ENCODE measurements at regions not wholly inside any gene's neighbourhood (a gene's known extent, or its start where the extent isn't known, plus 50 kb on each side); places are given as distances from the start of the nearest gene placed in this dataset.

DNA sequence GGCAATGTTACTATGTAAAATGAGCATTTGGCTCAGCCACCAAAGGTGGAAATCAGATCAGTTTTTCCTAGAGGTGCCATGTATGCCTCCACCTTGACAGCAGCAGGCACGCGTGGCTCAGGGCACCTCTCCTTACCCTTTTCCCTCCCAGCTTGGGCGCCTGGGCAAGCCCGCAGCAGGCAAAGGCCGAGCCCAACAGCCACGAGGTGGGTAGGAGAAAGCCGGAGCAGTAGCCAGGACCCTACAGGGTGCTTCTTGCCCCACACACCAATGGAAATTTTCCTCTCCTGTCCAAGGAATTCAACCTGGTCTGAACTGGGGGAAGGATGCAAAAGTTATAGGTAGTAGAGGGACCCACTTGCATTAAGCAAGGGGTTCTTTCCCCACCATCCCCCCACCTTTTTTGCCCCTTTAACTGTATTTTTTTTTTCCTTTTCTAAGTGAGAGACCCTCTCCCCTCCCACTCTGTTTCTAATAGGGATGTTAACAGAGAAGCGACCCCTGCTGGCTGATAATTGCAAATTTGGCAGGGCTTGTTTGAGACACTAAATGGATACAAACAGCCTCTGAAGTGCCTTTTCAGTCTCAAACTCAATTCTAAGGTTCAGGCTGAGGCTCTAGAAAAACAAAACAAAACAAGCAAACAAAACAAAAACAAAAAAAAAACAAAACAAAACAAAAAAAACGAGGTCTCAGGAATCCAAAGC lies 895.1 kb downstream of the PCDH18 start:
- no peak for TF ChIP-seq EZH2 (IDR thresholded peaks at IDR 0.05; ENCODE audit: borderline replicate concordance, low read length)
- TF ChIP-seq, protein P1, sequence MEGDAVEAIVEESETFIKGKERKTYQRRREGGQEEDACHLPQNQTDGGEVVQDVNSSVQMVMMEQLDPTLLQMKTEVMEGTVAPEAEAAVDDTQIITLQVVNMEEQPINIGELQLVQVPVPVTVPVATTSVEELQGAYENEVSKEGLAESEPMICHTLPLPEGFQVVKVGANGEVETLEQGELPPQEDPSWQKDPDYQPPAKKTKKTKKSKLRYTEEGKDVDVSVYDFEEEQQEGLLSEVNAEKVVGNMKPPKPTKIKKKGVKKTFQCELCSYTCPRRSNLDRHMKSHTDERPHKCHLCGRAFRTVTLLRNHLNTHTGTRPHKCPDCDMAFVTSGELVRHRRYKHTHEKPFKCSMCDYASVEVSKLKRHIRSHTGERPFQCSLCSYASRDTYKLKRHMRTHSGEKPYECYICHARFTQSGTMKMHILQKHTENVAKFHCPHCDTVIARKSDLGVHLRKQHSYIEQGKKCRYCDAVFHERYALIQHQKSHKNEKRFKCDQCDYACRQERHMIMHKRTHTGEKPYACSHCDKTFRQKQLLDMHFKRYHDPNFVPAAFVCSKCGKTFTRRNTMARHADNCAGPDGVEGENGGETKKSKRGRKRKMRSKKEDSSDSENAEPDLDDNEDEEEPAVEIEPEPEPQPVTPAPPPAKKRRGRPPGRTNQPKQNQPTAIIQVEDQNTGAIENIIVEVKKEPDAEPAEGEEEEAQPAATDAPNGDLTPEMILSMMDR (IDR thresholded peaks at IDR 0.05; ENCODE audit: low read length), result peak; percentile 74
- H3K36me3 ChIP-seq (ENCODE audit: insufficient read depth, low read length), result no peaks in the 10 kb centered on the region
- no peaks in the 10 kb centered on the region for H3K79me2 ChIP-seq (ENCODE audit: insufficient read depth, low read length)
- H3K9ac ChIP-seq (ENCODE audit: low read length), result no peak overlapping the region
- H3K27me3 ChIP-seq (ENCODE audit: insufficient read depth, low read length), result no peaks in the 10 kb centered on the region
- no peaks in the 10 kb centered on the region for H3K4me1 ChIP-seq (ENCODE audit: insufficient read depth, low read length, severe bottlenecking)
- H3K4me2 ChIP-seq (ENCODE audit: low read length), result no peak overlapping the region
- no peak overlapping the region for H2AFZ ChIP-seq (ENCODE audit: low read length)
- H3K4me3 ChIP-seq (ENCODE audit: low read depth, low read length, poor library complexity, severe bottlenecking), result no peak overlapping the region
- no peaks in the 10 kb centered on the region for H3F3A ChIP-seq (ENCODE audit: insufficient read depth, low read length)
- H3K9me3 ChIP-seq (ENCODE audit: low read length), result no peaks in the 10 kb centered on the region
- no peak overlapping the region for H3K27ac ChIP-seq (ENCODE audit: low read depth, low read length, poor library complexity, severe bottlenecking)
- H3K9me2 ChIP-seq (ENCODE audit: low read depth, low read length), result no peaks in the 10 kb centered on the region
- H4K20me1 ChIP-seq (ENCODE audit: insufficient read depth, low read length), result no peaks in the 10 kb centered on the region

DNA sequence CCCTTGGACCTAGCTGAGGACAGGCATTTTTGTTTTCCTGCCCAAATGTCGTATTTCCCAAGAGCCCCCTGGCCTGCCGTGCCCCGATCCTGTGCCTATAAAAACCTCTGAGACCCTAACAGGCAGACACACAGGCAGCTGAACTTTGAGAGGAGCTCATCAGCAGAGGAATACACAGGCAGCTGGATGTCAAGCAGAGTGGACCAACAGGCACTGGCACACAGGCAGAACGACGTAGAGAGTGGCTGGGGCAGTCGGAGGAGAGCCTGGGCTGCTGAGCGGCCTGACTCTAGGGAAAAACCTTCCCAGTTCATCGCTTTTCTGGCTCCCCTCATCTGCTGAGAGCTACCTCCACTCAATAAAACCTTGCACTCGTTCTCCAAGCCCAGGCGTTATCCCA lies 896.1 kb downstream of the PCDH18 start:
- Histone ChIP-seq H2AFZ (ENCODE audit: low read length) (no peak overlapping the region), H3K4me2 (ENCODE audit: low read length) (no peak overlapping the region)

DNA sequence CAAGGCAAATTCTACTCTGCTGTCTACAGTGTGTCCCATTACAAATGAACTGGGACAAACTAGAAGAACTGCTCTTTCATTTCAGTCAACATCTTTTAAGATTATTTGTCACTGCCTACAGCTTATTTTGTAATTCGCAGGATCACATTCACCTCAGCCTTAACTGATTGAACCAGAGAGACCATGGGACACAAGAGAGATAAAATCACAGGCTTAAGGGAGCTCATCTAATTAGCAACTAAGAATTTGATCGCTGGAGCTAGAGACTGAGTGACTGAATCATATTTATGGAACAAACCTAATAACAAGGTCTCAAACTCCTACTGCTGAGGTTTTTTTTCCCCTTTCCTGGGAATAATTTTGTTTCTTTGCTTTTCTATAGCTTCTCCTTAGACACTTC lies 898.2 kb downstream of the PCDH18 start:
- Histone ChIP-seq H3F3A (ENCODE audit: insufficient read depth, low read length) (no peaks in the 10 kb centered on the region), H3K9me3 (ENCODE audit: low read length) (no peaks in the 10 kb centered on the region), H2AFZ (ENCODE audit: low read length) (no peak overlapping the region), H3K36me3 (ENCODE audit: insufficient read depth, low read length) (no peaks in the 10 kb centered on the region), H3K4me1 (ENCODE audit: insufficient read depth, low read length, severe bottlenecking) (no peaks in the 10 kb centered on the region), H3K27ac (ENCODE audit: low read depth, low read length, poor library complexity, severe bottlenecking) (no peak overlapping the region), H3K4me3 (ENCODE audit: low read depth, low read length, poor library complexity, severe bottlenecking) (no peak overlapping the region), H3K4me2 (ENCODE audit: low read length) (no peak overlapping the region), H3K9ac (ENCODE audit: low read length) (no peak overlapping the region), H3K9me2 (ENCODE audit: low read depth, low read length) (no peaks in the 10 kb centered on the region), H4K20me1 (ENCODE audit: insufficient read depth, low read length) (no peaks in the 10 kb centered on the region), H3K79me2 (ENCODE audit: insufficient read depth, low read length) (no peaks in the 10 kb centered on the region), H3K27me3 (ENCODE audit: insufficient read depth, low read length) (no peaks in the 10 kb centered on the region)
- no peak for TF ChIP-seq EZH2 (IDR thresholded peaks at IDR 0.05; ENCODE audit: borderline replicate concordance, low read length)
- TF ChIP-seq, protein P1 (IDR thresholded peaks at IDR 0.05; ENCODE audit: low read length), result no peak

More for the DNA sequence above, 896.1 kb downstream of the PCDH18 start:
- Histone ChIP-seq H3K79me2 (ENCODE audit: insufficient read depth, low read length) (no peaks in the 10 kb centered on the region), H3K27ac (ENCODE audit: low read depth, low read length, poor library complexity, severe bottlenecking) (no peak overlapping the region), H3K9ac (ENCODE audit: low read length) (no peak overlapping the region), H3K36me3 (ENCODE audit: insufficient read depth, low read length) (no peaks in the 10 kb centered on the region), H3K27me3 (ENCODE audit: insufficient read depth, low read length) (no peaks in the 10 kb centered on the region), H3K9me2 (ENCODE audit: low read depth, low read length) (no peaks in the 10 kb centered on the region), H3F3A (ENCODE audit: insufficient read depth, low read length) (no peaks in the 10 kb centered on the region), H3K9me3 (ENCODE audit: low read length) (no peaks in the 10 kb centered on the region), H3K4me1 (ENCODE audit: insufficient read depth, low read length, severe bottlenecking) (no peaks in the 10 kb centered on the region), H3K4me3 (ENCODE audit: low read depth, low read length, poor library complexity, severe bottlenecking) (no peak overlapping the region), H4K20me1 (ENCODE audit: insufficient read depth, low read length) (no peaks in the 10 kb centered on the region)
- TF ChIP-seq, protein P1 (IDR thresholded peaks at IDR 0.05; ENCODE audit: low read length), result no peak
- TF ChIP-seq EZH2 (IDR thresholded peaks at IDR 0.05; ENCODE audit: borderline replicate concordance, low read length), result no peak

Data from OCI-LY1 (cell line).